ENCODE measurements at regions not wholly inside any gene's neighbourhood (a gene's known extent, or its start where the extent isn't known, plus 50 kb on each side); places are given as distances from the start of the nearest gene placed in this dataset.

GRCh38 chr6:84973606-84974005, 209.2 kb upstream of the TBX18 start:
- Histone ChIP-seq H3K4me1 (ENCODE audit: control insufficient read depth, insufficient read depth, low read length) (no peaks in the 10 kb centered on the region), H3K4me3 (ENCODE audit: low read depth in 2 of 2, low read length in 2 of 2) (no peak overlapping the region), H3K27me3 (ENCODE audit: control insufficient read depth, insufficient read depth, low read length) (no peaks in the 10 kb centered on the region; the same call in 1 of the 2 replicates), H3K9me3 (ENCODE audit: control insufficient read depth, insufficient read depth, low read depth, low read length) (no peaks in the 10 kb centered on the region), H3K36me3 (ENCODE audit: control insufficient read depth, insufficient read depth, low read length) (no peaks in the 10 kb centered on the region), H3K27ac (ENCODE audit: low read length) (no peak overlapping the region)
- intact Hi-C loops (cut with micrococcal nuclease; ENCODE audit: unreplicated experiment): no loop called here
- TF ChIP-seq SIN3A (IDR thresholded peaks at IDR 0.05; ENCODE audit: borderline replicate concordance, insufficient read depth, low read depth, low read length) (no peak), POLR2AphosphoS5 (IDR thresholded peaks at IDR 0.05; ENCODE audit: low read depth, low read length) (no peak), TCF7L2 (IDR thresholded peaks at IDR 0.05; ENCODE audit: low read depth, low read length) (no peak)
- TF ChIP-seq, protein P1, sequence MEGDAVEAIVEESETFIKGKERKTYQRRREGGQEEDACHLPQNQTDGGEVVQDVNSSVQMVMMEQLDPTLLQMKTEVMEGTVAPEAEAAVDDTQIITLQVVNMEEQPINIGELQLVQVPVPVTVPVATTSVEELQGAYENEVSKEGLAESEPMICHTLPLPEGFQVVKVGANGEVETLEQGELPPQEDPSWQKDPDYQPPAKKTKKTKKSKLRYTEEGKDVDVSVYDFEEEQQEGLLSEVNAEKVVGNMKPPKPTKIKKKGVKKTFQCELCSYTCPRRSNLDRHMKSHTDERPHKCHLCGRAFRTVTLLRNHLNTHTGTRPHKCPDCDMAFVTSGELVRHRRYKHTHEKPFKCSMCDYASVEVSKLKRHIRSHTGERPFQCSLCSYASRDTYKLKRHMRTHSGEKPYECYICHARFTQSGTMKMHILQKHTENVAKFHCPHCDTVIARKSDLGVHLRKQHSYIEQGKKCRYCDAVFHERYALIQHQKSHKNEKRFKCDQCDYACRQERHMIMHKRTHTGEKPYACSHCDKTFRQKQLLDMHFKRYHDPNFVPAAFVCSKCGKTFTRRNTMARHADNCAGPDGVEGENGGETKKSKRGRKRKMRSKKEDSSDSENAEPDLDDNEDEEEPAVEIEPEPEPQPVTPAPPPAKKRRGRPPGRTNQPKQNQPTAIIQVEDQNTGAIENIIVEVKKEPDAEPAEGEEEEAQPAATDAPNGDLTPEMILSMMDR (IDR thresholded peaks at IDR 0.05): no peak
- TF ChIP-seq, protein P2, sequence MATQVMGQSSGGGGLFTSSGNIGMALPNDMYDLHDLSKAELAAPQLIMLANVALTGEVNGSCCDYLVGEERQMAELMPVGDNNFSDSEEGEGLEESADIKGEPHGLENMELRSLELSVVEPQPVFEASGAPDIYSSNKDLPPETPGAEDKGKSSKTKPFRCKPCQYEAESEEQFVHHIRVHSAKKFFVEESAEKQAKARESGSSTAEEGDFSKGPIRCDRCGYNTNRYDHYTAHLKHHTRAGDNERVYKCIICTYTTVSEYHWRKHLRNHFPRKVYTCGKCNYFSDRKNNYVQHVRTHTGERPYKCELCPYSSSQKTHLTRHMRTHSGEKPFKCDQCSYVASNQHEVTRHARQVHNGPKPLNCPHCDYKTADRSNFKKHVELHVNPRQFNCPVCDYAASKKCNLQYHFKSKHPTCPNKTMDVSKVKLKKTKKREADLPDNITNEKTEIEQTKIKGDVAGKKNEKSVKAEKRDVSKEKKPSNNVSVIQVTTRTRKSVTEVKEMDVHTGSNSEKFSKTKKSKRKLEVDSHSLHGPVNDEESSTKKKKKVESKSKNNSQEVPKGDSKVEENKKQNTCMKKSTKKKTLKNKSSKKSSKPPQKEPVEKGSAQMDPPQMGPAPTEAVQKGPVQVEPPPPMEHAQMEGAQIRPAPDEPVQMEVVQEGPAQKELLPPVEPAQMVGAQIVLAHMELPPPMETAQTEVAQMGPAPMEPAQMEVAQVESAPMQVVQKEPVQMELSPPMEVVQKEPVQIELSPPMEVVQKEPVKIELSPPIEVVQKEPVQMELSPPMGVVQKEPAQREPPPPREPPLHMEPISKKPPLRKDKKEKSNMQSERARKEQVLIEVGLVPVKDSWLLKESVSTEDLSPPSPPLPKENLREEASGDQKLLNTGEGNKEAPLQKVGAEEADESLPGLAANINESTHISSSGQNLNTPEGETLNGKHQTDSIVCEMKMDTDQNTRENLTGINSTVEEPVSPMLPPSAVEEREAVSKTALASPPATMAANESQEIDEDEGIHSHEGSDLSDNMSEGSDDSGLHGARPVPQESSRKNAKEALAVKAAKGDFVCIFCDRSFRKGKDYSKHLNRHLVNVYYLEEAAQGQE (IDR thresholded peaks at IDR 0.05; ENCODE audit: insufficient read depth in 1 of 2, low read depth in 2 of 2, low read length in 1 of 2): no peak
- in situ Hi-C loops (cut with HindIII; ENCODE audit: low pct_unique_long_range_greater_than_20kb, low sequenced_read_pairs): no loop called here
- CTCF ChIA-PET: no interaction called here
- BruUV-seq (replicated peaks): no TSS peak
- no peak for ATAC-seq
- POLR2A ChIA-PET: no interaction called here
- no peak for DNase-seq (ENCODE audit: low read depth, low spot score)

DNA sequence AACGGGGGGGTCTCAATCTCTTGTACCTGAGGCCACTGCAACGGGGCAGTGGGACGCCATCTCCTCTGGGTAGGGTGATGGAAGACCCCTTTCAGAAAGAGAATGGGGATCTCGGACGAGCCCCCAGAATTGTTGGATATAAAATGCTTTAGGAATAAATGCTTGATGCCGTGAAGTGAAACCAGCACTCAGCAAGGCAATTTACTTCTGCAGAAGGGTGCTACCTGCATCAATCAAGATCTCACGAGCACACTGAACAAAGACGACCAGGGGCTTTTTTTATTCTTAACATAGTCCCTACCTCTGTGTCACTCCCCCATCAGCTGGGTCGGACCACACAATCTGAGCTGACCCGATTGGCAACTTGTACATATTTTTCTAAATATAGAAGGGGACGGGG, 203.6 kb upstream of the TBX18 start:
- H3K4me3 ChIP-seq (ENCODE audit: low read depth in 2 of 2, low read length in 2 of 2): no peak overlapping the region
- no peaks in the 10 kb centered on the region for H3K27me3 ChIP-seq (ENCODE audit: control insufficient read depth, insufficient read depth, low read length)
- no peak for DNase-seq (ENCODE audit: low read depth, low spot score)
- no peak overlapping the region for H3K27ac ChIP-seq (ENCODE audit: low read length)
- in situ Hi-C loops (cut with HindIII; ENCODE audit: low pct_unique_long_range_greater_than_20kb, low sequenced_read_pairs): no loop called here
- no peaks in the 10 kb centered on the region for H3K9me3 ChIP-seq (ENCODE audit: control insufficient read depth, insufficient read depth, low read depth, low read length)
- H3K4me1 ChIP-seq (ENCODE audit: control insufficient read depth, insufficient read depth, low read length): no peaks in the 10 kb centered on the region
- CTCF ChIA-PET: no interaction called here
- POLR2A ChIA-PET: no interaction called here
- BruUV-seq (replicated peaks): no TSS peak
- no peaks in the 10 kb centered on the region for H3K36me3 ChIP-seq (ENCODE audit: control insufficient read depth, insufficient read depth, low read length)
- intact Hi-C loops (cut with micrococcal nuclease; ENCODE audit: unreplicated experiment): loop anchor here (5.0 to 10.0 kb wide), 2 partner anchors 203 to 541 kb away; partner anchors contain the start of gene TBX18
- TF ChIP-seq, protein P1 (IDR thresholded peaks at IDR 0.05): no peak
- TF ChIP-seq, protein P2 (IDR thresholded peaks at IDR 0.05; ENCODE audit: insufficient read depth in 1 of 2, low read depth in 2 of 2, low read length in 1 of 2): no peak
- TF ChIP-seq TCF7L2 (IDR thresholded peaks at IDR 0.05; ENCODE audit: low read depth, low read length) (no peak), POLR2AphosphoS5 (IDR thresholded peaks at IDR 0.05; ENCODE audit: low read depth, low read length) (no peak), SIN3A (IDR thresholded peaks at IDR 0.05; ENCODE audit: borderline replicate concordance, insufficient read depth, low read depth, low read length) (no peak)
- ATAC-seq: no peak
